ENCODE measurements at regions not wholly inside any gene's neighbourhood (a gene's known extent, or its start where the extent isn't known, plus 50 kb on each side); places are given as distances from the start of the nearest gene placed in this dataset.
A peak's percentile ranks its signal among the peaks of the same experiment; 100 is the strongest.

- H3K9me3 ChIP-seq (ENCODE audit: low read depth) = no peaks in the 10 kb centered on the region
- no peaks in the 10 kb centered on the region for H3K27me3 ChIP-seq
- TF ChIP-seq, protein P1, sequence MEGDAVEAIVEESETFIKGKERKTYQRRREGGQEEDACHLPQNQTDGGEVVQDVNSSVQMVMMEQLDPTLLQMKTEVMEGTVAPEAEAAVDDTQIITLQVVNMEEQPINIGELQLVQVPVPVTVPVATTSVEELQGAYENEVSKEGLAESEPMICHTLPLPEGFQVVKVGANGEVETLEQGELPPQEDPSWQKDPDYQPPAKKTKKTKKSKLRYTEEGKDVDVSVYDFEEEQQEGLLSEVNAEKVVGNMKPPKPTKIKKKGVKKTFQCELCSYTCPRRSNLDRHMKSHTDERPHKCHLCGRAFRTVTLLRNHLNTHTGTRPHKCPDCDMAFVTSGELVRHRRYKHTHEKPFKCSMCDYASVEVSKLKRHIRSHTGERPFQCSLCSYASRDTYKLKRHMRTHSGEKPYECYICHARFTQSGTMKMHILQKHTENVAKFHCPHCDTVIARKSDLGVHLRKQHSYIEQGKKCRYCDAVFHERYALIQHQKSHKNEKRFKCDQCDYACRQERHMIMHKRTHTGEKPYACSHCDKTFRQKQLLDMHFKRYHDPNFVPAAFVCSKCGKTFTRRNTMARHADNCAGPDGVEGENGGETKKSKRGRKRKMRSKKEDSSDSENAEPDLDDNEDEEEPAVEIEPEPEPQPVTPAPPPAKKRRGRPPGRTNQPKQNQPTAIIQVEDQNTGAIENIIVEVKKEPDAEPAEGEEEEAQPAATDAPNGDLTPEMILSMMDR (IDR thresholded peaks at IDR 0.05; ENCODE audit: low read depth, low read length) = peak; percentile 100
Measured at GRCh38 chr11:36746886-36747710, 149.1 kb upstream of the RAG2 start.

GRCh38 chr11:36744375-36745168 lies 146.5 kb upstream of the RAG2 start:
- H3K27me3 ChIP-seq = no peaks in the 10 kb centered on the region

More at GRCh38 chr11:36746886-36747710, 149.1 kb upstream of the RAG2 start:
- H3K4me3 ChIP-seq = no peak overlapping the region
- no peaks in the 10 kb centered on the region for H3K36me3 ChIP-seq
- H3K27ac ChIP-seq = no peak overlapping the region
- H3K4me1 ChIP-seq (ENCODE audit: low read depth) = no peaks in the 10 kb centered on the region
- peak; percentile 92 to 96 for DNase-seq (ENCODE audit: low read depth in 1 of 2, low spot score in 1 of 2)

GRCh38 chr11:36743039-36743438 lies 145.0 kb upstream of the RAG2 start:
- no peak overlapping the region for H3K4me3 ChIP-seq
- no peaks in the 10 kb centered on the region for H3K4me1 ChIP-seq (ENCODE audit: low read depth)
- no peak for DNase-seq (ENCODE audit: low read depth in 1 of 2, low spot score in 1 of 2)
- no peaks in the 10 kb centered on the region for H3K27me3 ChIP-seq
- TF ChIP-seq, protein P1 (IDR thresholded peaks at IDR 0.05; ENCODE audit: low read depth, low read length) = no peak
- no peaks in the 10 kb centered on the region for H3K36me3 ChIP-seq
- H3K27ac ChIP-seq = no peak overlapping the region
- no peaks in the 10 kb centered on the region for H3K9me3 ChIP-seq (ENCODE audit: low read depth)

More at GRCh38 chr11:36744375-36745168, 146.5 kb upstream of the RAG2 start:
- H3K4me1 ChIP-seq (ENCODE audit: low read depth) = no peaks in the 10 kb centered on the region
- H3K9me3 ChIP-seq (ENCODE audit: low read depth) = no peaks in the 10 kb centered on the region
- peak; percentile 73 to 81 for DNase-seq (ENCODE audit: low read depth in 1 of 2, low spot score in 1 of 2)
- no peaks in the 10 kb centered on the region for H3K36me3 ChIP-seq
- no peak overlapping the region for H3K4me3 ChIP-seq
- TF ChIP-seq, protein P1 (IDR thresholded peaks at IDR 0.05; ENCODE audit: low read depth, low read length) = peak; percentile 87
- no peak overlapping the region for H3K27ac ChIP-seq

- Histone ChIP-seq H3K4me1 (ENCODE audit: low read depth) (no peaks in the 10 kb centered on the region), H3K4me3 (no peak overlapping the region), H3K27me3 (no peaks in the 10 kb centered on the region), H3K27ac (no peak overlapping the region), H3K36me3 (no peaks in the 10 kb centered on the region), H3K9me3 (ENCODE audit: low read depth) (no peaks in the 10 kb centered on the region)
- TF ChIP-seq, protein P1 (IDR thresholded peaks at IDR 0.05; ENCODE audit: low read depth, low read length) = no peak
- no peak for DNase-seq (ENCODE audit: low read depth in 1 of 2, low spot score in 1 of 2)
Measured at GRCh38 chr11:36741515-36741914, 143.5 kb upstream of the RAG2 start.

DNA sequence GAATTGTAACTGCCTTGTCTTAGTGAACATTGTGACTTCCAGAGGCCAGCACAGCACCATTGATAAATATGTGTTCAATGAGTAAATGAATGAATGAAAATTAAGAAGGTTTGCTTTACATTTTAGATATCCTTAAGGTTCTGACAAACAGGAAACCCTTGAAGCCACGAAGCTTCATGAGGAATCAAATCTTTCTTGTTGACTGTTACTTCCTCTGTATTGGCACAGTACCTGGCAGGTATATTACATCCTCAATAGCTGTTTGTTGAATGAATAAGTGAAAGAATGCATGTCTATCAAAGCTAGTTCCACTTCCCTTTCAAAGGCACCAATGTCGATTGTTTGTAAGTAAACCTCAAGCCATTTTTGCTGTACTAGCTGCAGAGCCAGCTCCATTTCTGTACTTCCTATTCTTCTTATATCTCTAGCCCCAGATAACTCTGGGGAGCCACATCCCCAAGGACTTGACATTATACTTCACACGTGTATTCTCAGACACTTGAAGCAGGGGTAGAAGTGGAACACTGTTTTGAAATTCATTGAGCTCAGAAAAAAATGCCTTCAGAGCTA lies 140.3 kb upstream of the RAG2 start:
- TF ChIP-seq, protein P1 (IDR thresholded peaks at IDR 0.05; ENCODE audit: low read depth, low read length) = no peak

More for the DNA sequence above, 140.3 kb upstream of the RAG2 start:
- DNase-seq (ENCODE audit: low read depth in 1 of 2, low spot score in 1 of 2) = no peak
- Histone ChIP-seq H3K27ac (no peak overlapping the region), H3K9me3 (ENCODE audit: low read depth) (no peaks in the 10 kb centered on the region), H3K4me1 (ENCODE audit: low read depth) (no peaks in the 10 kb centered on the region), H3K27me3 (no peaks in the 10 kb centered on the region), H3K4me3 (no peak overlapping the region), H3K36me3 (no peaks in the 10 kb centered on the region)
